ENCODE measurements at regions not wholly inside any gene's neighbourhood (a gene's known extent, or its start where the extent isn't known, plus 50 kb on each side); places are given as distances from the start of the nearest gene placed in this dataset.

DNA sequence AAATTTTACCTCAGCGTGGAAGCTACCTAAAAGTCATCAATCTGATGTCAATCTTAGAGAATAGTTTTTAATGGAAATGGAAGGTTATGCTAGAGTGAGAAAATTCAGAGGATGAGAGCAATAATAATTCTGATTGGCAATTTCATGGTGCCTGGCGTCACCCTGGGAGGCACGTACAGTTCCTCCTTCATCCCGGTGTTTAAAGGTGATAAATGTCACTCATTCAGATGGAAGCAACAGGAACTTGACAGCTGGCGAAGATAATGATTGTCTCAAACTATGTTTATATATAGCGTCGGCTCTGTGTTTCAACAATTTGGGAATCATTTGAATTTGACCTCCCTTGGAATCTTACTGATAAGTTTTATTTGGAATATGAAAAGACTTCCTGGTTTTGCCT lies 108.4 kb downstream of the MED10 start:
- no peak for DNase-seq (ENCODE audit: low read depth, low spot score)
- H3K27me3 ChIP-seq (ENCODE audit: control insufficient read depth in 2 of 2, insufficient read depth in 2 of 2, low read length in 2 of 2), result no peaks in the 10 kb centered on the region
- H3K4me2 ChIP-seq (ENCODE audit: insufficient read depth, low read length), result no peak overlapping the region
- H3K79me2 ChIP-seq (ENCODE audit: control insufficient read depth, insufficient read depth, low read length), result no peaks in the 10 kb centered on the region
- H3K9me1 ChIP-seq (replicated peaks; ENCODE audit: control insufficient read depth, extremely low read depth, insufficient read depth, low read length), result no peaks in the 10 kb centered on the region
- ChIA-PET CTCF (no interaction called here), POLR2A (no interaction called here)
- no peaks in the 10 kb centered on the region for H3K9me3 ChIP-seq (replicated peaks; ENCODE audit: control insufficient read depth, insufficient read depth, low read length)
- intact Hi-C loops (cut with micrococcal nuclease), result no loop called here
- H3K36me3 ChIP-seq (ENCODE audit: control insufficient read depth in 2 of 2, extremely low read depth in 1 of 2, insufficient read depth in 2 of 2, low read length in 2 of 2), result no peaks in the 10 kb centered on the region
- H4K20me1 ChIP-seq (replicated peaks; ENCODE audit: control insufficient read depth, extremely low read depth, insufficient read depth, low read length), result no peaks in the 10 kb centered on the region
- no peak for FAIRE-seq
- no TSS peak for BruUV-seq (replicated peaks)
- H3K4me3 ChIP-seq (replicated peaks in 1 of 3; ENCODE audit: insufficient read depth in 1 of 3, low read depth in 1 of 3, low read length in 3 of 3), result no peak overlapping the region
- no peak for TF ChIP-seq MYC (IDR thresholded peaks at IDR 0.05; ENCODE audit: low read depth, low read length)
- no peak for TF ChIP-seq GATA2 (IDR thresholded peaks at IDR 0.05; ENCODE audit: insufficient read depth, insufficient read length, low read depth, low read length)
- TF ChIP-seq POLR2A (IDR thresholded peaks at IDR 0.05; ENCODE audit: low read depth, low read length), result no peak
- dilution Hi-C loops (cut with MboI; ENCODE audit: extremely low pct_ligation_motif_present, low sequenced_read_pairs), result no loop called here
- H2AFZ ChIP-seq (ENCODE audit: low read depth, low read length), result no peak overlapping the region
- no peaks in the 10 kb centered on the region for H3K4me1 ChIP-seq (ENCODE audit: control insufficient read depth, extremely low read depth, insufficient read depth, low read length)
- no peak overlapping the region for H3K27ac ChIP-seq (ENCODE audit: insufficient read depth, low read depth, low read length)
- no peak overlapping the region for H3K9ac ChIP-seq (replicated peaks; ENCODE audit: extremely low read depth, insufficient read depth, low read length)

- H4K20me1 ChIP-seq (replicated peaks; ENCODE audit: control insufficient read depth, extremely low read depth, insufficient read depth, low read length), result no peaks in the 10 kb centered on the region
- no peaks in the 10 kb centered on the region for H3K4me1 ChIP-seq (ENCODE audit: control insufficient read depth, extremely low read depth, insufficient read depth, low read length)
- no peak overlapping the region for H3K4me2 ChIP-seq (ENCODE audit: insufficient read depth, low read length)
- intact Hi-C loops (cut with micrococcal nuclease) (no loop called here), dilution Hi-C loops (cut with MboI; ENCODE audit: extremely low pct_ligation_motif_present, low sequenced_read_pairs) (no loop called here)
- H3K36me3 ChIP-seq (ENCODE audit: control insufficient read depth in 2 of 2, extremely low read depth in 1 of 2, insufficient read depth in 2 of 2, low read length in 2 of 2), result no peaks in the 10 kb centered on the region
- POLR2A ChIA-PET, result no interaction called here
- no peaks in the 10 kb centered on the region for H3K9me3 ChIP-seq (replicated peaks; ENCODE audit: control insufficient read depth, insufficient read depth, low read length)
- TF ChIP-seq GATA2 (IDR thresholded peaks at IDR 0.05; ENCODE audit: insufficient read depth, insufficient read length, low read depth, low read length) (no peak), POLR2A (IDR thresholded peaks at IDR 0.05; ENCODE audit: low read depth, low read length) (no peak), MAX (IDR thresholded peaks at IDR 0.05; ENCODE audit: insufficient read depth, insufficient read length) (no peak), POLR2AphosphoS5 (IDR thresholded peaks at IDR 0.05; ENCODE audit: insufficient read depth, low read depth, low read length) (no peak)
- no peak overlapping the region for H3K4me3 ChIP-seq (replicated peaks in 1 of 3; ENCODE audit: insufficient read depth in 1 of 3, low read depth in 1 of 3, low read length in 3 of 3)
- no peak overlapping the region for H3K9ac ChIP-seq (replicated peaks; ENCODE audit: extremely low read depth, insufficient read depth, low read length)
- BruUV-seq (replicated peaks), result no TSS peak
- no peaks in the 10 kb centered on the region for H3K79me2 ChIP-seq (ENCODE audit: control insufficient read depth, insufficient read depth, low read length)
- CTCF ChIA-PET, result no interaction called here
- no peak overlapping the region for H2AFZ ChIP-seq (ENCODE audit: low read depth, low read length)
- H3K27me3 ChIP-seq (ENCODE audit: control insufficient read depth in 2 of 2, insufficient read depth in 2 of 2, low read length in 2 of 2), result no peaks in the 10 kb centered on the region
- DNase-seq (ENCODE audit: low read depth, low spot score) (no peak), FAIRE-seq (no peak)
- H3K27ac ChIP-seq (ENCODE audit: insufficient read depth, low read depth, low read length), result no peak overlapping the region
- no peaks in the 10 kb centered on the region for H3K9me1 ChIP-seq (replicated peaks; ENCODE audit: control insufficient read depth, extremely low read depth, insufficient read depth, low read length)
Measured at GRCh38 chr5:6266671-6267197, 111.6 kb downstream of the MED10 start.
